ENCODE measurements at regions not wholly inside any gene's neighbourhood (a gene's known extent, or its start where the extent isn't known, plus 50 kb on each side); places are given as distances from the start of the nearest gene placed in this dataset.

- no peak for DNase-seq (ENCODE audit: low read depth)
- no peak for TF ChIP-seq CTCF (conservative IDR thresholded peaks at IDR 0.05; ENCODE audit: control insufficient read depth, insufficient read depth, low read depth, low read length)
- no peak overlapping the region for H3K4me3 ChIP-seq (ENCODE audit: control insufficient read depth, low read depth, low read length)
Observed at GRCh38 chr4:114205261-114205660, 225.8 kb upstream of the ARSJ start.

DNA sequence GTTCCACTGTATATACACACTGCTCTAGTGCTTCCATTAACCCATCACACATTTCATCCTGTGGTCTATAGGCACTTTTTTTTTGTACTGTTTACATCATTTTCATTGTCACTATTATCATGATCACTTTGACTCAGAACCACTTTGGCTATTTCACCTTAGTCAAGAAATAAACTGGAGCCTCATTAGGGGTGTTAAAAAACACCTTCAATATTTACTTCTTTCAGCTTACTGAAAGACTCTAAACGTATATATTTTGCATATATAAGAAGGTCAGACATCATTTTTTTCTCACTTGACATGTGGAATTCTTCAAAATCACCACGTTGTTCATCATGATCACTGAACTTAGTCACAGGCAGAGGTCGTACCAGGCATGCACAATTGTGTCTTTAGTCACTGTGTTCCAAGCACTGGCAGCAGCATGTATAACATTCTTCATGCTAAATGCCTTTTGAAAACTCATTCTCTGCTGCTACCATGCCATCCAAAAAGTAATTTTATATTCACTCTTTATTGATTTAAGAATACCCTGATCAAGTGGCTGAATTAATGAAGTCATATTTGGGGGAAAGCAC lies 229.2 kb upstream of the ARSJ start:
- no peak overlapping the region for H3K4me3 ChIP-seq (ENCODE audit: control insufficient read depth, low read depth, low read length)
- DNase-seq (ENCODE audit: low read depth), result peak; percentile 21
- TF ChIP-seq CTCF (conservative IDR thresholded peaks at IDR 0.05; ENCODE audit: control insufficient read depth, insufficient read depth, low read depth, low read length), result no peak

- no peak for DNase-seq (ENCODE audit: low read depth)
- no peak for TF ChIP-seq CTCF (conservative IDR thresholded peaks at IDR 0.05; ENCODE audit: control insufficient read depth, insufficient read depth, low read depth, low read length)
- H3K4me3 ChIP-seq (ENCODE audit: control insufficient read depth, low read depth, low read length), result no peak overlapping the region
Observed at GRCh38 chr4:114209584-114209983, 230.1 kb upstream of the ARSJ start.

GRCh38 chr4:114211556-114211955 lies 232.1 kb upstream of the ARSJ start:
- no peak overlapping the region for H3K4me3 ChIP-seq (ENCODE audit: control insufficient read depth, low read depth, low read length)
- no peak for TF ChIP-seq CTCF (conservative IDR thresholded peaks at IDR 0.05; ENCODE audit: control insufficient read depth, insufficient read depth, low read depth, low read length)
- no peak for DNase-seq (ENCODE audit: low read depth)

- no peak for TF ChIP-seq CTCF (conservative IDR thresholded peaks at IDR 0.05; ENCODE audit: control insufficient read depth, insufficient read depth, low read depth, low read length)
- H3K4me3 ChIP-seq (ENCODE audit: control insufficient read depth, low read depth, low read length), result no peak overlapping the region
- no peak for DNase-seq (ENCODE audit: low read depth)
Observed at GRCh38 chr4:114217150-114217817, 237.8 kb upstream of the ARSJ start.

DNA sequence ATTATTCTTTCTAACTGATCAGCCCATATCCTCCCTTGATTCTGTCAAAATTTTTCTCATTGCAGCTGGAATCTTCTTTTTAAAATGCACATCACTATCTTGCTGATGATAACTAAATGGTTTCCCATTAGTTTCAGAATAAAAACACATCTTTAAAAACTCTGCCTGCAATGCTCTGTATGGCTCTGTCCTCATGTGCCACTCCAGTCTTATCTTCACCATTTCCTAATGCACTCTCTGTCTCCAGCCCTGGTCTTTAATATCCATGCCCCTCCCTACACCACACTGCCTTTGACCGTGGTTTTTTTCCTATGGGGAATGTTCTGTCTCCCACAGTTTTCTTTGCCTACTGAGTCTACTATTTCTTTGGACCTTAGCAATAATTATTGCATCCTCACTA lies 244.1 kb upstream of the ARSJ start:
- H3K4me3 ChIP-seq (ENCODE audit: control insufficient read depth, low read depth, low read length), result no peak overlapping the region
- TF ChIP-seq CTCF (conservative IDR thresholded peaks at IDR 0.05; ENCODE audit: control insufficient read depth, insufficient read depth, low read depth, low read length), result no peak
- DNase-seq (ENCODE audit: low read depth), result no peak

All from fibroblast of mammary gland (primary cell).